Ectodermal cell (in vitro differentiated cells): ENCODE measurements at regions not wholly inside any gene's neighbourhood (a gene's known extent, or its start where the extent isn't known, plus 50 kb on each side); places are given as distances from the start of the nearest gene placed in this dataset.
"Not testable (repeated sequence)": the region's sequence is repeated elsewhere in the genome, so short reads cannot be mapped to it uniquely, and the experiment has no call there.

Source experiments
- H3K27ac ChIP-seq: 2 replicates; pipeline ENCODE4 v1.7.0; 2013; ENCODE audit warnings: mild to moderate bottlenecking, low read depth, low read length; ENCODE audit not compliant: insufficient read depth, poor library complexity, severe bottlenecking
- H3K27me3 ChIP-seq: 2 replicates; pipeline ENCODE4 v1.7.0; 2013; ENCODE audit warnings: mild to moderate bottlenecking, low read length; ENCODE audit not compliant: insufficient read depth, control insufficient read depth, poor library complexity, severe bottlenecking
- H3K36me3 ChIP-seq: one replicate; pipeline ENCODE4 v1.7.0; 2013; ENCODE audit warnings: low read length; ENCODE audit not compliant: control insufficient read depth, insufficient read depth
- H3K4me1 ChIP-seq: one replicate; pipeline ENCODE4 v1.7.0; 2013; ENCODE audit warnings: low read length; ENCODE audit not compliant: control insufficient read depth, insufficient read depth
- H3K4me3 ChIP-seq: 2 replicates; pipeline ENCODE4 v1.7.0; 2013; ENCODE audit warnings: low read depth, low read length, control low read depth; ENCODE audit not compliant: insufficient read depth
- H3K9me3 ChIP-seq: 2 replicates; pipeline ENCODE4 v1.7.0; 2013; ENCODE audit warnings: mild to moderate bottlenecking, low read length, moderate library complexity; ENCODE audit not compliant: control insufficient read depth
- WGBS, 2 experiments: methylation state at CpG; one replicate each; pipeline ENCODE4 v1.1.7; 2013; ENCODE audit warnings: missing lambda C conversion rate in 2 of 2; 5-methylcytosine and 5-hydroxymethylcytosine counted together

DNA sequence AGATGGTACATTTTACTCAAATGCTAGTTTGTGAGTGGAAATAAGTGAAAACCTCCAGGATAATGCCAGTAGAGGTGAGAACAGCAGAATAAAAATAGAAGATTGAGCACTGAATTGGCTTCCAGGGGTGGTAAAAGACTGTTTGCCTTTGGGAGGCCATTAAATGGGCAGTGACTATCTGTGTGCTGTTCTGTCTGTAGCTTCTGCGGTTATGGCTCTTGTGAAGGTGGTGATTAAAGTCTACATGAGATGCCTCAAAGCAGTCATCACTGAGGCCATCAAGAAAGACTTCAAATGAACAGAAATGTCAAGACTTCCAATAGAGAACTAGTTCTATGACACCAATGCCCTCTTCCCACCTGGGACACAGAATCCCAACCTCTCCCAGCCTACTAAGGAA lies 108.8 kb downstream of the EFHB start:
- Histone ChIP-seq H3K4me1 (no peaks in the 10 kb centered on the region), H3K27me3 (no peaks in the 10 kb centered on the region), H3K36me3 (no peaks in the 10 kb centered on the region), H3K4me3 (no peak overlapping the region), H3K27ac (no peak overlapping the region), H3K9me3 (no peaks in the 10 kb centered on the region)
- WGBS, 2 experiments: 85 to 91% methylated on average over 1 of the region's 1 CpG

DNA sequence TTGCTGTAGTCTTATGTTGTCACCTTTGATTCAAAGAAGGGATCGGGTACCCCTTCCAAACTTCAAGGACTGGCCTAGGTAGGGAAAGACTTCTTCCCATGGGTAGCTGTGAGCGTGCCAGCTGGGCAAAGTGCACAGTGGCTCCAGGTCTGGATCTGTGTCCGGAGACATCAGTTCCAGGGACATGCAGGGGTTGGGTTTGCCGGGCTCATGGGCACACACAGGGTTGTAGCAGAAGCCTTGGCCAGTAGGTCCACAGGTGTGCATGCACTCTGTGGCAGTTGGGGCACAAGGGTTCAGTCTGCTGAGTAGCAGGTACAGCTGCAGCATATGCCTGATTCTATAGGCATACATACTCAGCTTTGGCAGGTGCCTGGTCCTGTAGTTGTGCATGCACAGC lies 111.2 kb downstream of the EFHB start:
- H3K36me3 ChIP-seq: no peaks in the 10 kb centered on the region
- H3K27me3 ChIP-seq: no peaks in the 10 kb centered on the region
- 92 to 95% methylated on average over 4 of the region's 4 CpGs for WGBS, 2 experiments
- H3K27ac ChIP-seq: no peak overlapping the region
- H3K9me3 ChIP-seq: no peaks in the 10 kb centered on the region
- no peak overlapping the region for H3K4me3 ChIP-seq
- no peaks in the 10 kb centered on the region for H3K4me1 ChIP-seq

- no peak overlapping the region for H3K27ac ChIP-seq
- H3K36me3 ChIP-seq: no peaks in the 10 kb centered on the region
- H3K4me1 ChIP-seq: no peaks in the 10 kb centered on the region
- 80 to 100% methylated on average over 1 of the region's 1 CpG for WGBS, 2 experiments
- no peaks in the 10 kb centered on the region for H3K9me3 ChIP-seq
- no peak overlapping the region for H3K4me3 ChIP-seq
- no peaks in the 10 kb centered on the region for H3K27me3 ChIP-seq
Observed at GRCh38 chr3:19816631-19817030, 117.4 kb downstream of the EFHB start.

DNA sequence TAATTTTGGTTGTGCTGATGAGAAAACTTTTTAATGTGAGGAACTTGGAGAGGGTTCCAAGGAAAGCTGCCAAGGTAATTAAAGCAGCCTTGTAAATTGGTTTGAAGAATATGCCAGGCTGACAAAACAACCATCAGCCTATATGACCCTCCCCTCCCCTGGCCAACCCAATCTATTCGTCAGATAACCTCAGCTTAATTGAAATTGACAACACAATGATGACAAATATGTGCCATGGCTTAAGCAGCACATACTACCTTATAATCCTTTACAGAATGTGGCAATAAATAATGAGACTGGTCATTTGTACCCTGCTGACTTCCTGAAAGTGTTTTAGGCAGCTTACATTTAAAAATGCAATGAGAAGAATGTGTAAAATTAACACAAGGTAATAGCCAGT lies 118.2 kb downstream of the EFHB start:
- H3K36me3 ChIP-seq: no peaks in the 10 kb centered on the region
- H3K4me1 ChIP-seq: no peaks in the 10 kb centered on the region
- no peaks in the 10 kb centered on the region for H3K9me3 ChIP-seq
- no peak overlapping the region for H3K4me3 ChIP-seq
- WGBS, 2 experiments: 79 to 89% methylated on average over 1 of the region's 1 CpG
- no peak overlapping the region for H3K27ac ChIP-seq
- H3K27me3 ChIP-seq: no peaks in the 10 kb centered on the region

- not testable (repeated sequence) for H3K4me1 ChIP-seq, H3K36me3 ChIP-seq, H3K27me3 ChIP-seq, H3K27ac ChIP-seq, H3K4me3 ChIP-seq, H3K9me3 ChIP-seq
- 89 to 95% methylated on average over 7 of the region's 7 CpGs for WGBS, 2 experiments
Observed at GRCh38 chr3:19813743-19814142, 120.3 kb downstream of the EFHB start.

GRCh38 chr3:19811689-19812088 lies 122.3 kb downstream of the EFHB start:
- Histone ChIP-seq H3K4me1 (no peaks in the 10 kb centered on the region), H3K4me3 (no peak overlapping the region), H3K9me3 (no peaks in the 10 kb centered on the region), H3K27me3 (no peaks in the 10 kb centered on the region), H3K36me3 (no peaks in the 10 kb centered on the region), H3K27ac (no peak overlapping the region)
- WGBS, 2 experiments: 87 to 91% methylated on average over 3 of the region's 3 CpGs

- WGBS, 2 experiments: 94 to 95% methylated on average over 2 to 3 of the region's 3 CpGs
- no peaks in the 10 kb centered on the region for H3K27me3 ChIP-seq
- H3K4me3 ChIP-seq: no peak overlapping the region
Observed at GRCh38 chr3:19808834-19809233, 125.2 kb downstream of the EFHB start.

GRCh38 chr3:19799887-19800286 lies 134.1 kb downstream of the EFHB start:
- no peaks in the 10 kb centered on the region for H3K4me1 ChIP-seq
- no peak overlapping the region for H3K4me3 ChIP-seq
- H3K36me3 ChIP-seq: no peaks in the 10 kb centered on the region
- no peaks in the 10 kb centered on the region for H3K27me3 ChIP-seq
- no peaks in the 10 kb centered on the region for H3K9me3 ChIP-seq
- H3K27ac ChIP-seq: no peak overlapping the region

More at GRCh38 chr3:19808834-19809233, 125.2 kb downstream of the EFHB start:
- Histone ChIP-seq H3K36me3 (no peaks in the 10 kb centered on the region), H3K27ac (no peak overlapping the region), H3K4me1 (no peaks in the 10 kb centered on the region), H3K9me3 (no peaks in the 10 kb centered on the region)

DNA sequence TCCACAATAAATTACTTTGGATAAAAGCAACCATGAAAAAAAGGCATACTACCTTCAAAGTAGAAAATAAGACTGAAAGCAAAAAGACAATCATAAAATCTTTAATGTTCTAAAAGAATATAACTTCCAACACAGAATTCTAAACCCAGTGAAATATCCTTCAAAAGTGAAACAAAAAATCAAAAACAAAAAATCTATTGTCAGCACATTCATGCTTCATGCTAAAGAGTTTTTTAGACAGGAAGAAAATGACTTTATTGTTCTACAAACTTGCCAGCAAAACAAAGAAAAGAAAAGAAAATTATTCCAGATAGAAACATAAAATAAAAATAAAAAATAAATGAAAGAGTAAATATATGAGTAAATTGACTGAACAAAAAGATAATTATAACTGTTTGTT lies 134.9 kb downstream of the EFHB start:
- H3K27me3 ChIP-seq: no peaks in the 10 kb centered on the region
- no peaks in the 10 kb centered on the region for H3K36me3 ChIP-seq
- H3K4me1 ChIP-seq: no peaks in the 10 kb centered on the region
- no peak overlapping the region for H3K27ac ChIP-seq
- H3K4me3 ChIP-seq: no peak overlapping the region
- no peaks in the 10 kb centered on the region for H3K9me3 ChIP-seq

GRCh38 chr3:19798324-19798723 lies 135.7 kb downstream of the EFHB start:
- no peak overlapping the region for H3K27ac ChIP-seq
- no peaks in the 10 kb centered on the region for H3K4me1 ChIP-seq
- no peaks in the 10 kb centered on the region for H3K9me3 ChIP-seq
- H3K27me3 ChIP-seq: no peaks in the 10 kb centered on the region
- H3K4me3 ChIP-seq: no peak overlapping the region
- WGBS, 2 experiments: 81 to 92% methylated on average over 1 of the region's 2 CpGs
- H3K36me3 ChIP-seq: no peaks in the 10 kb centered on the region

DNA sequence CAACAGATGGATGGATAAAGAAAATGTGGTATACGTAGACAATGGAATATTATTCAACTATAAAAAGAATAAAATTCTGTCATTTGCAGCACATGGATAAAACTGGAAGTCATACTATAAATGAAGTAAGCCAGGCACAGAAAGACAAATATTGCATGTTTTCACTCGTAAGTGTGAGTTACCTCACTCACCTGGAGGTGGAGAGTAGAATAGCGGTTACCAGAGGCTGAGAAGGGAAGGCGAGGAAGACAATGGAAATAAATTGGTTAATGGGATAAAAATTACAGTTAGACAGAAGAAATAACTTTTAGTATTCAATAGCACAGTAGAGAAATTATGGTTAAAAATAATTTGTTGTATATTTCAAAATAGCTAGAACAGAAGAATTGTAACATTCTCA lies 141.6 kb downstream of the EFHB start:
- Histone ChIP-seq H3K27me3 (no peaks in the 10 kb centered on the region), H3K4me3 (no peak overlapping the region)

More for the DNA sequence above, 141.6 kb downstream of the EFHB start:
- Histone ChIP-seq H3K36me3 (no peaks in the 10 kb centered on the region), H3K27ac (no peak overlapping the region), H3K4me1 (no peaks in the 10 kb centered on the region), H3K9me3 (no peaks in the 10 kb centered on the region)
- 91 to 92% methylated on average over 3 of the region's 4 CpGs for WGBS, 2 experiments
